DND-41 (cell line): ENCODE measurements at regions not wholly inside any gene's neighbourhood (a gene's known extent, or its start where the extent isn't known, plus 50 kb on each side); places are given as distances from the start of the nearest gene placed in this dataset.
"Not testable (repeated sequence)": the region's sequence is repeated elsewhere in the genome, so short reads cannot be mapped to it uniquely, and the experiment has no call there.

Source experiments
- ATAC-seq: fragments of 200-7000 bp; cut with Tn5 transposase; 3 replicates; pipeline ENCODE4 v1.9.1; 2021; ENCODE audit warnings: low read depth; ENCODE audit not compliant: insufficient read depth
- DNase-seq: peaks from one replicate; pipeline ENCODE4 v3.0.0-alpha.2; 2020
- H2AFZ ChIP-seq: 2 replicates; pipeline ENCODE4 v1.6.0; 2012; ENCODE audit warnings: low read depth, low read length
- H3K27ac ChIP-seq: 2 replicates; pipeline ENCODE4 v1.5.1; 2012; ENCODE audit warnings: low read length, inconsistent platforms
- H3K27me3 ChIP-seq: fragments of 200-600 bp; sonication (generic); 2 replicates; pipeline ENCODE4 v1.6.0; 2012; ENCODE audit warnings: low read length, mild to moderate bottlenecking, inconsistent platforms; ENCODE audit not compliant: insufficient read depth, poor library complexity
- H3K36me3 ChIP-seq: 2 replicates; pipeline ENCODE4 v1.5.1; 2012; ENCODE audit warnings: low read length, inconsistent platforms; ENCODE audit not compliant: insufficient read depth
- H3K4me1 ChIP-seq: 2 replicates; pipeline ENCODE4 v1.5.1; 2012; ENCODE audit warnings: mild to moderate bottlenecking, low read length; ENCODE audit not compliant: insufficient read depth
- H3K4me2 ChIP-seq: 2 replicates; pipeline ENCODE4 v1.6.0; 2012; ENCODE audit warnings: mild to moderate bottlenecking, moderate library complexity, low read length, inconsistent platforms; ENCODE audit not compliant: insufficient read depth
- H3K4me3 ChIP-seq, 2 experiments: fragments of 200-600 bp in 1 of 2; shearing (Covaris generic) in 1 of 2; 2 replicates each; pipeline ENCODE4 v1.5.1; 2012 to 2016; ENCODE audit warnings: inconsistent platforms in 2 of 2, low read length in 2 of 2, mild to moderate bottlenecking in 2 of 2, low read depth in 1 of 2, moderate library complexity in 1 of 2
- H3K79me2 ChIP-seq: 2 replicates; pipeline ENCODE4 v1.6.0; 2012; ENCODE audit warnings: low read length, inconsistent platforms; ENCODE audit not compliant: insufficient read depth
- H3K9ac ChIP-seq: 2 replicates; pipeline ENCODE4 v1.6.0; 2012; ENCODE audit warnings: low read depth, mild to moderate bottlenecking, inconsistent platforms, low read length, moderate library complexity
- H3K9me3 ChIP-seq: 2 replicates; pipeline ENCODE4 v1.5.1; 2012; ENCODE audit warnings: low read length, moderate library complexity, mild to moderate bottlenecking, inconsistent platforms; ENCODE audit not compliant: insufficient read depth, severe bottlenecking
- H4K20me1 ChIP-seq: 2 replicates; pipeline ENCODE4 v1.6.0; 2012; ENCODE audit warnings: low read length; ENCODE audit not compliant: insufficient read depth
- CTCF ChIP-seq: IDR thresholded peaks from 2 replicates; pipeline ENCODE4 v1.5.1; 2012; ENCODE audit warnings: borderline replicate concordance, low read length, moderate library complexity, mild to moderate bottlenecking; ENCODE audit not compliant: poor library complexity, severe bottlenecking; ENCODE audit errors: extremely low read depth
- EZH2 ChIP-seq: IDR thresholded peaks from 3 replicates; pipeline ENCODE4 v1.6.1; 2012; ENCODE audit warnings: borderline replicate concordance, low read depth, mild to moderate bottlenecking, moderate library complexity, low read length, inconsistent platforms; ENCODE audit not compliant: severe bottlenecking

- Histone ChIP-seq H2AFZ (no peak overlapping the region), H3K79me2 (no peaks in the 10 kb centered on the region), H3K36me3 (no peaks in the 10 kb centered on the region), H3K27me3 (no peaks in the 10 kb centered on the region), H3K4me2 (no peak overlapping the region), H3K9ac (no peak overlapping the region), H4K20me1 (no peaks in the 10 kb centered on the region), H3K4me3 (no peak overlapping the region), H3K27ac (no peak overlapping the region), H3K4me1 (no peaks in the 10 kb centered on the region), H3K9me3 (no peaks in the 10 kb centered on the region)
- TF ChIP-seq EZH2 (no peak), CTCF (no peak)
- no peak for DNase-seq
- no peak for ATAC-seq
Observed at GRCh38 chr3:158936530-158937113, 134.8 kb downstream of the MFSD1 start.

- TF ChIP-seq EZH2: no peak
- no peak for TF ChIP-seq CTCF
- Histone ChIP-seq H3K27me3 (no peaks in the 10 kb centered on the region), H3K4me2 (no peak overlapping the region), H3K9me3 (no peaks in the 10 kb centered on the region), H4K20me1 (no peaks in the 10 kb centered on the region), H3K9ac (no peak overlapping the region), H3K79me2 (no peaks in the 10 kb centered on the region), H2AFZ (no peak overlapping the region), H3K36me3 (no peaks in the 10 kb centered on the region), H3K4me3 (no peak overlapping the region), H3K4me1 (no peaks in the 10 kb centered on the region), H3K27ac (no peak overlapping the region)
- no peak for DNase-seq
- ATAC-seq: no peak
Observed at GRCh38 chr3:158950178-158950901, 148.5 kb downstream of the MFSD1 start.

GRCh38 chr3:158953131-158953530 is 151.3 kb downstream of the MFSD1 start:
- Histone ChIP-seq H3K9ac (no peak overlapping the region), H3K36me3 (no peaks in the 10 kb centered on the region), H3K4me3 (no peak overlapping the region), H2AFZ (no peak overlapping the region), H3K79me2 (no peaks in the 10 kb centered on the region), H3K27ac (no peak overlapping the region), H4K20me1 (no peaks in the 10 kb centered on the region), H3K27me3 (no peaks in the 10 kb centered on the region), H3K9me3 (no peaks in the 10 kb centered on the region), H3K4me1 (no peaks in the 10 kb centered on the region), H3K4me2 (no peak overlapping the region)
- DNase-seq (no peak), ATAC-seq (no peak)
- TF ChIP-seq CTCF: no peak
- no peak for TF ChIP-seq EZH2

- no peaks in the 10 kb centered on the region for H3K27me3 ChIP-seq
- no peak for ATAC-seq
- H3K4me1 ChIP-seq: no peaks in the 10 kb centered on the region
- H3K9me3 ChIP-seq: no peaks in the 10 kb centered on the region
- H4K20me1 ChIP-seq: no peaks in the 10 kb centered on the region
- H3K9ac ChIP-seq: no peak overlapping the region
- H3K4me3 ChIP-seq: no peak overlapping the region
- H3K27ac ChIP-seq: no peak overlapping the region
- H3K4me2 ChIP-seq: no peak overlapping the region
- H3K36me3 ChIP-seq: no peaks in the 10 kb centered on the region
- no peak for DNase-seq
- H2AFZ ChIP-seq: no peak overlapping the region
- no peak for TF ChIP-seq CTCF
- no peak for TF ChIP-seq EZH2
- H3K79me2 ChIP-seq: no peaks in the 10 kb centered on the region
Observed at GRCh38 chr3:158954420-158954819, 152.6 kb downstream of the MFSD1 start.

- not testable (repeated sequence) for H3K9me3 ChIP-seq, H4K20me1 ChIP-seq, H3K27me3 ChIP-seq, H3K4me1 ChIP-seq, H3K79me2 ChIP-seq, H3K9ac ChIP-seq, H3K27ac ChIP-seq, H3K4me2 ChIP-seq, H3K4me3 ChIP-seq, H3K36me3 ChIP-seq, ATAC-seq, DNase-seq, H2AFZ ChIP-seq
Observed at GRCh38 chr3:158957777-158958176, 155.9 kb downstream of the MFSD1 start.
